Kidney tubule cell (primary cell): ENCODE measurements at regions not wholly inside any gene's neighbourhood (a gene's known extent, or its start where the extent isn't known, plus 50 kb on each side); places are given as distances from the start of the nearest gene placed in this dataset.
"Not testable (repeated sequence)": the region's sequence is repeated elsewhere in the genome, so short reads cannot be mapped to it uniquely, and the experiment has no call there.

Source experiments
- DNase-seq: peaks from one replicate; pipeline ENCODE4 v3.0.0-alpha.2; 2018; ENCODE audit warnings: low spot score

DNA sequence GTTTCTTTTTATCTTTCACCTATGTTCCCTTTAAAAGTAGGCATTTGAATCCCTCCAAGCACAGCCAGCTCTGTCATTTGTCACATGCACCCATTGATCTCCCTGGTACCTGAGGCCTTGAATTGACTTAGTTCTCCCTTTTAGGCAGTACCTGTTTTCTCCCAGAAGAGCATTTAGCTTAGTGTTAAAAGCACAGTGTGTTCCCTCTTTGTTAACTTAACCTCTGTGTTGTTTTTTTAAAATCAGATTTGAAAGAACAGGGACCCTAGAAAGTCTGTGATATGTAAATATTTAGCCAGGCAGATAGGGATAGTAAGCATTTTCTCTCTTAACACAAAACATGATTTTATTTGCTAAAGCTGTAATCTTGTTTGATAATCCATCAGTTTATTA is 113.8 kb upstream of the SPATA31D4 start:
- no peak for DNase-seq

DNA sequence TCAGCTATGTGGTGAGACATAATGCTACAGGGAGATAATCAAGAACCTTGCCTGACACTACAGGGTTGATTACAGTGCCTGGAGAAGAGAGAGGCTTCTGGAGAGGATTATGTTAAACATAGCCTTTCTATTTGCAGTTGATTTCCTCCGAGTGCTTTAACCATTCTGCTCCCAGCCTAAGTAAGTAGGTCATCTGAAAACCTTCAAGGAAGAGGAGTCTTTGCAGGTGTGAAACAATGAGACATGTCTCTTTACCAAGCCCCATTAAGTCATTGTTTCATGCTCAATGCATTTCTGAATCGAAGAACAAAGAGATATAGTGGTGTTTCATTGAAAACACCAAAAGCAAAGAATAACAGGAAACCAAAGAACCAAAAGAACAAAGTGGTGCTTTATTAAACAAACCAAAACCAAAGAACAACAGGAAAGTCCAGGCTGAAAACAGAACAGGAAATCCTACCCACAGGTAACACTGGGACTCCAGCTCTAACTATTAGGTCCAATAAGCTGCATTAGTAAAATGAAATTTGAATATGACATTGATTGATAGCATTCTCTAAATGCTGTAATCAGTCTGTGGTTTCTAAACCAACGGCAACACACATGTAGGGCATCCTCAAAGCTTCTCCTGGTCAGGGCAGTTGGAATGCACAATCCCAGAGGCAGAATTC is 113.3 kb upstream of the SPATA31D4 start:
- peak; percentile 66 for DNase-seq

DNA sequence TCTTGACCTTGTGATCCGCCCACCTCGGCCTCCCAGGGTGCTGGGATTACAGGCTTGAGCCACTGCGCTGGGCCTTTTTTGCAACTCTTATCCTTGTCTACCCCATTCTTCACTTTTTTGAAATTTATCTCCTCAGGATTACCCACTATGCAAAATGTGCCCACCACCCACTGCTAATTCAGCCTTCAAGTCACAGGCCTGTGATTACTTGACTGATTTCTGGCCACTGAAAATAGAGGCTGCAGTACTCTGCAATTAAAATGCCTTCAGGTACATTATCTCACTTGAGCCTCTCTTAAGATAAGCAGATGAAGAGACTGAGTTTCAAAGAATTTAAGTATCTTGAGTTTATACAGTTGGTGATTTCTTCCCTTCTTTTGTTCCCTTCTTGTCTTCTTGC is 112.4 kb upstream of the SPATA31D4 start:
- no peak for DNase-seq

DNA sequence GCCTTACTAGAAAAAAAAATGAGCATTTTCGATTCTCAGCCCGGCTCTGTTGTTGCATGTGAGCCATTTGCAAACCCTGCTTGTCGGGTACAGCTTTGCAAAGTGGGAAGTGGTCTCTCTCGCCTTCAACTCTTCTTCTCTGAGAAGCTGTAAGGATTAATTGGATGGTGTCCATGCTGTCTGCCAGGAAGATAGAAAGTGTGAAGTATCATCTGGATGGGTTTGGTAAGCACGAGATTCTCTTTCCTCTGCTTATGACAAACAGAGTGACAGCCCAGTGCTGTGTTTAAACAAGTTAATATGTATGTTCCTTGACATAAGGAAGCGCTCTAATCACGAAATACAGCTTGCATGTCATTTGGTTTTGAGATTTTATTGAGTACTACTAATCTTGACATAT is 109.1 kb upstream of the SPATA31D4 start:
- DNase-seq = no peak

DNA sequence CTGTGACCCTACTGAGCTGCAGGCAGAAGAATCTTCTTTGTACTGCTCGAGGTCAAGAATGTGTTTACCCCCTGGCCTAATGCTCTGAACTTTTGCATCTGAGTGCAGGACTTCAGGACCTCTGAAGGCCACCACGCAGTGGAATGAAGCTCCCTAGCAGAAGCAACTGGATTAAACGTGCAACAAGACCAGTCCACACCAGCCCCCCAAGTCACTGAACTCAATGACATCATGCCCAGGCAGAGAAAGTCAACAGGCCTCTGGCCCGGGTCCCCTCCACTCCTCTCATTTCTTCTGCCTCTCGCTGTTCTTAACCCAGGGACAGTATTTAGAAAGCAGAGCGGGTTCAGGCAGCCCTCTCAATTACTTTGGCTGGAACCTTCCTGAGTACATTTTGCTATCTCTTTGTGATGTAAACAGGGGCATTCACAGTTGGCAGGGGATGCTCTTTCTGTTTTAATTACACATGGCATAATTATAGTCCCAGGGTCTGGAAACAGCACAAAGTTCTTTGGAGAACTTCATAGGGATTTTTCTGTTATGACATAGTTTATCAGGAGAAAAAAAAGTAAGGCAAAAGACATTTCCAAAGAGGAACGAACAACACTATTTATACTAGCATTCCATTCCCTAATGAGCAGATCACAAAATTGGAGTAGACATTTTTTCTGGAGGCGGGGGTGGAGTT is 108.2 kb upstream of the SPATA31D4 start:
- DNase-seq = no peak

DNA sequence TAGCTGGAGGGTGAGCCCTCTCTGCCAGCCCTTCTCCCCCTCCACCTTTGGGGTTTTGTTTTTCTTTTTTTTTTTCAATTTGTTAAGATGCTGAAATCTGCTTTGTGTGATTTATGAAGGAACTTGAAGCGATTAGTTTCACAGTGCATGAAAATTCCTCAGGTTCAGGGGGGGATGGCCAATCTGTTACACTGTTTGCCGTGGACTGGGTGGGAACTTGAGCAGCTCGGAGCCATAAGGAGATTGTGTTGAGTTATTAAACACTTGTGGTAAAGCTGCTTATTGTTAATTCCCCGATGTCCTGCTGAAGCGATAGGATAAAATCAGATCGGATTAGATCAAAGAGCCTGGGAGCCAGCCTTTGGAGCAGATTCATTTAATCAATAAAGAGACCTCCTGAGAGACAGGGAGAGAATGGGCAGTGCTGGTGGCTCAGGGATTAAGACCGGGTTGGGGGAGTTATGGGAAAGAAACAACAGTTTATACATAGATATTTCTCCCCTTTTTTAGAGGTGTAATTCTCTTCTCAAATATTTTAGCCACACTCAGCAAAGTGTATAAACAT is 105.8 kb upstream of the SPATA31D4 start:
- DNase-seq = no peak

DNA sequence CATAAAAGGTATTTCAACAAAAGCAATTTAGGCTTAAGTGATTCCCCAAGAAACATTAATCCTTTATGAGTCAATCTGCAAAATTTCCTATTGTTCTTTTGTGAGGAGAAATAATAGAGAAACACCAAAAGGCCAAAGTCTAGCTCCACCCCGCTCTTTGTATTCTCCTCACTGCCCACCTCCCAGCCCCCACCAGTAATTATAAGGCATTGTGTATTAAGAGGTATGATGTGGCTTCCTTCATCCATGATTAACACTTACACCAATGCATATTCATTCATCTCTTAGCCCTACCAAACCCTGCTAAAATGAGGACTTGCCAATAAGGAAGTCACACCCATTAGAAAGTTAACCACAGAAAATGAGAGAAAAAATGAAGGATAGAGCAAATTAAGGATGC is 105.3 kb upstream of the SPATA31D4 start:
- DNase-seq = peak; percentile 38

DNA sequence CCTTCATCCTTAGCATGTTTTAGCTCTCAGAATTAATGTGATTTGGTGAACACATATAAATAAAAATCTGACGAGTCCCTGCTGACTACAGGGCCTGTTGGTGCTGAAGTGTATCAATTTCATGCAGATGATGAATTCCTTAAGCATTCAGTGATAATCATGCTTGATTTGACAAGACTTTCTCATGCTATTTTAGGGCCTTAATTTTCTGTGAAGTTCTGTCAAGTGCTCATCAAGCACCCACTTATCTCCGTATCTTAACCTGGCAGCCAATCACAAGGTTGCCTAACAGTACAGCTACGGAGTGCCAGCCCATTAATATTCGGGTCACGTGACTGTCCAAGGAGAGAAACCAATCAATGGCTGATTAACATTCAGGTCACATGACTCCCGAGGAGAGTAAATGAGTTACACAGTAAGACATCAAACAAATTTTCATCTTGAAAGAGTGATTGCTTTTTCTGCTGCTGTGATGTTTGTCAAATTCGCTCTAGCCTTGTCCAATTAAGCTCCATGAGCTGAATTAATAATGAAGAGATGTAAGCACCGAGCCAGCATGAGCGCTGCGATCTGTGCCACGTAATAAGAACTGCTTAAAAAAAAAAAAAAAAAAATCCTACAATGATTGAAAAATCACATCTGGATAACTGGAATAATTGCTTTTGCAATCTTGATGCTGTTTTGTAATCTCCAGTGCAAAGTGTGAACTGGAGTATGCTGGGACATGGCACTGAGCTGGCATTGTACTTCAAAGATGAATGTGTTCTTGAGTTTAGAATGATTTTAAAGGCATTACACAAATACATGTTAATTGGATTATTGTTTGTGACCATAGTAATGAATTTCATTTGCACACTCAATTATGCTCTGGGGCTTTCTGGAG is 104.3 kb upstream of the SPATA31D4 start:
- no peak for DNase-seq

DNA sequence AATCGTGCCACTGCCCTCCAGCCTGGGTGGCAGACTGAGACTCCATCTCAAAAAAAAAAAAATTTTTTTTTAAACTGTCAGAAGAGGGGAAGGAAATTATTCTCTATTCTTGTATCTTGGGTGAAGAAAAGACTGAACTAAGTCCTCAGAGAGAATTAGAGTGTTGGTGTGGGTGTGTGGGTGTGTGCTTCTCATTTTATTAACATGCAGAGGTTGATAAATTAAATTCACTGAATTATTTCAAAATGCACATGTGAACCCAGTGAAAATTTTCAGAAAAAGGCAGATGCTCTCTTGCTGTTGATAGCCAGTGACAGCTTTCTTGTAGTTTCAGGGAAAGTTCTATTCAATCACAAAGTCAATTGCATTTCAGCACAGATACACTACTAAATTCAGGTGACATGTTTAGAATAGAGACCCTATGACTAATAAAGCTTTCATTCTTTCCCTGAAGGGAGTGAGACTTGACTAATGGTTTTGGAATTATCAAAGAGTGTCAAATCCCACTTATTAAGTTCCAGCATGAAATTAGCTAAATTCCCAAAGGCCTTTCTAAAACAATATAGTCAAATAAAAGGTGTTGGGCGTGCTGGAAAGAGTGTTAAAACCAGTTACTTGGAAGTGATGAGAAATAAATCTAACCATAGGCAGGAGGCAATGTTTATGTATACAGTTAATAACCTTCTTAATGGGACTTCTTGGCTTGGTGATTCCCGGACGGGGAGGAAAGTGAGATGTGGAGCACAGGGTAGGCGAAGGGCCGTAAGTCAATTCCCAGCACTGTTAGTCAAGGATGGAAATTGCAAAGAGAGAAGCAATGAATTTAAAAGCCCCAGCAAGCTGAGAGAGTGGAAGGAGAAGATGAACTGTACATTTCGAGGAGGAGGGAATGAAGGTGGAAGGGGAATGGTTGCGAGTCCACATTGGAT is 103.2 kb upstream of the SPATA31D4 start:
- peak; percentile 81 for DNase-seq

DNA sequence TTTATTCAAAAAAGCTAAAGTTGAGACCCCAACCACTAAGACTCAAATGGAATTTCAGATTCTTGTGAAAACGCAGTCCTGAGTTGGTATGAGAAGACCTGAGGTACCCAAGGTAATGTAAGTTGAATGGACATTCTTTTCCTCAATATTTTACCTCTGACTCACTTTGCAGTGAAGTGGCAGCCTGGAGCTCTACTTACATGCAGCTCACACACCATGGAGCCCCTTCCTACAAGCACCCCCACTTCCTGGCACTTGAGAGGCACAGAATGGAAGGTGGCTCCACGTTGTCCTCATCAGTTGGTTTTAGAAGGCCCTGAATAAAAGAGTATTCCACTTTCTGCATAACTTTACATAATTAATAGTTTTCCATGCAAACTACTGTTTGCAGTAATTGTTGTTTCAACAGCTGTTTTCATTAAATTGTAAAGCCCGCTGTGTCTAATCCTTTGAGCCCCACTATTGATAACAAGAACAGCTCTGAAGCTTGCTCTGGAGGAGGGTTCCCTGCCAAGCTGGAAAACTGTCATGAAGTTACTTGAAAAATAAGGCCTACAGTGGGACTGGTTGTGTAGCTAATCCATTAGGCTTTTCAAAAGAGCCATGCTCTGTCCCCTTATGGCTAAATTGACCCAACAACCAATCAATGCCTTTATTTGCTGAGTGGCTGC is 102.2 kb upstream of the SPATA31D4 start:
- peak; percentile 93 for DNase-seq

DNA sequence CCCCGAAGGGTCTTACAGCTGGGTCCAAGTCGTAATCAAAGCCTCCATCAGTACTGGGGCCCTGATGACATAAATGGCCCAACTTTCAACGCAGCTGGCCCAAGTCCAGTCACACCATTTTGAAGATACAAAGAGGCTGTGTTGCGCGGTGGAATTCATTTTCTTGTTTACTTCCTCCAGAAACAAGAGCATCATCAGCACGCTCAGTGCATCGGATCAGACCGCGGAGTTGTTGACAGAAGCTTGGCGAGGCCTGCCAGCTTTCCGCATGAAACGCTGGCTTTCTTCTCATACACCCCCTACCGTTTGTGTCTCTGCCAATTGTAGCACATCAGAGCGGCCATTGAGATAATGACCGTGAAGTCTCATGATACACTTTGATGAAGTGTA is 101.7 kb upstream of the SPATA31D4 start:
- no peak for DNase-seq

DNA sequence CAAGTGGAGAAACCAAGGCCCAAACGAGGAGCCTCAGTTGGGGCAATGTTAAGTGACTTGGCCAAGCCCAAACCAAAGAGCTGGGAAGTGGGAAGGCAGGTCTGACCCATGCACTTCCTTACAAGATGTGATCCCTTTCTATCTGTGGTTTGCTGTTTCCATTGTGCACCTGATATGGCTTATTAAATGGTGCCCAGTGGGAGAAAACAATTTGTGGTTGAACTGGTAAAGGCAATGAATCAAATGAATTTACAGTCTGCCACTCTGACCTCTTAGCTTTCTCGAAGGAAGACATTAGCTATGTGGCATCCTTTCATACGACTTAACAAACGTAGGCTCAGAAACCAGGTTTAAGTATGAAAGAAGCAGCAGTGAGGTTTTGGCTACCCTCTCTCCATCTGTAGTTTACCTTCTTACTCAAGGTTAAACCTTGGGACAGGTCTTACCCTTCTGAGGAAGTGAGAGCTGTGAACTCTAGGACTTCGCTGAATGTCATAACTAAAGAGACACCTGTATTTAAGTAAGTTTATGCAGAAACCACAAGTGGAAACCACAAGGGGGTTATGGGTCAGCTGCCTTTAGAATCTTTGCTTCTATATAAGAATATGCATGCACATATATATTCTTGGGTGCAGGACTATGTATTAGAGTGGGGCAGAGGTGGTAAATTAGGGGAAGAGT is 100.5 kb upstream of the SPATA31D4 start:
- no peak for DNase-seq

DNA sequence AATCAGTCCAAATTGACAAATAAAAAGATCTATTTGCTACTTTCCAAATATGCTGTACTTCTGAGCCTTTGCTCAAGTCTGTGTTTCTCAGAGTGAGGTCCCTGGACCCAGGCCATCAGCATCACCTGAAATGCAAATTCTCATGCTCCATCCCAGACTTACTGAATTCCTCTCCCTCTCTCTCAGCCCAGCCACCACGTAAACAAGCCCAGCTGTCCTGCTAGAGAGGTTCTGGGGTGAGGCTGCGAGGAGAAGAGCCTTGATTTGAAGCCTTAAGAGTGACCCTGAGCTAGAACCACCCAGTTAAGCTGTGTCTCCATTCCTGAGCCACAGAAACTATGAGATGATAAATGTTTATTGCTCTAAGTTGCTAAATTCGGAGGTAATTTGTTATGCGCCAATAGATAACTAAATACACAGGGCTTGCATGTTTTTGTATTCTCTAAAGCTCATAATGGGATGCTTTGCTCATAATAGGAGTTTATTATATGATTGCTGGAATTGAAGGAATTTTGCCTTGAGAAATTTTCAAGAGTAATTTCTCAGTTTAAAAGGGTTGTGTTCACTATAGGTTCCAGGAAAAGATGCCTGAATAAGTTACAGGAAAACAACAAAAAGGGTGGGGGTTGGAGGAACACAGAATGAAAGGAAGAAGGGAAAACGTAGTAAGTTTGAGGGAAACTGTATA is 98.9 kb upstream of the SPATA31D4 start:
- no peak for DNase-seq

DNA sequence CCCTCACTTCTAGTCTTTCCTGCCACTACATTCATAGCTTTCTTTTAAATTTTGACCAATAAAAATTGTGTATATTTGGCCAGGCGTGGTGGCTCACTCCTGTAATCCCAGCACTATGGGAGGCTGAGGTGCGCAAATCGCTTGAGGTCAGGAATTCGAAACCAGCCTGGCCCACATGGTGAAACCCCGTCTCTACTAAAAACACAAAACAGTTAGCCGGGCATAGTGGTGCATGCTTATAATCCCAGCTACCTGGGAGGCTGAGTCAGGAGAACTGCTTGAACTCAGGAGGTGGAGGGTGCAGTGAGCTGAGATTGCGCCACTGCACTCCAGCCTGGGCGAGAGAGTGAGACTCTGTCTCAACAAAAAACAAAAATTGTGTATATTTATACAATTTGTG is 97.8 kb upstream of the SPATA31D4 start:
- not testable (repeated sequence) for DNase-seq

DNA sequence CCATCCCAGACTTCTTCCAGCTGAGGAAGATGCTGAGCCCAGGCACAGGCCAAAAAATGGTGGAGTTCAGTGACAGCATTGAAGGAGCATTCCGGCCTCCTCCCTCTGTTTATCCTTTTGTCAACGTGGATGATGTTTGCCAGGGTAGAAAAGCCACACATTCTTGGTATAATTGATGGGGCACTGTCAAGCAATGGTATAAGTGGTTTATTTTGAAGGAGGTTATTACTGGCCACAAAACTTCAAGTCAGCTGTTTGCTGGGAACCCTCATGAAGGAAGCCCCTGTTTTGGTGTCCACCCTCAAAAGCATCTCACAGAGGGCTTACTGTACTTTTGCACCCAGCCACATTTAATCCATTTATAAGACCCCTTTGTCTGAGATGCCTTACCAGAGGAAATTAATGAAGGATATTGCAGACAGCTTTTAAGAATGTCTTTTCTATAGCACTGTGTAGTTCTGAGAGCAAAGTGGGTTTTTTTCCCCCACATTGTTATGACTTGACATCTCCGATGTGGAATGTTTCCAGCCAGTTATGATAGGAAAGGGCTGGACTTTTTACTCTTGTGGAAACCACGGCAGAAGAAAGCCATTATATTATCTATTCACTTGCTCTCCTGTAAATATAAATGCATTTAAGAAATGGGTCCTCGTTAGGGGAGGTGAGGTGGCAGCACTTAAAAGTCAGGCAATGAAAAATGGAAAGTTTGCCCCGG is 95.5 kb upstream of the SPATA31D4 start:
- DNase-seq = no peak

DNA sequence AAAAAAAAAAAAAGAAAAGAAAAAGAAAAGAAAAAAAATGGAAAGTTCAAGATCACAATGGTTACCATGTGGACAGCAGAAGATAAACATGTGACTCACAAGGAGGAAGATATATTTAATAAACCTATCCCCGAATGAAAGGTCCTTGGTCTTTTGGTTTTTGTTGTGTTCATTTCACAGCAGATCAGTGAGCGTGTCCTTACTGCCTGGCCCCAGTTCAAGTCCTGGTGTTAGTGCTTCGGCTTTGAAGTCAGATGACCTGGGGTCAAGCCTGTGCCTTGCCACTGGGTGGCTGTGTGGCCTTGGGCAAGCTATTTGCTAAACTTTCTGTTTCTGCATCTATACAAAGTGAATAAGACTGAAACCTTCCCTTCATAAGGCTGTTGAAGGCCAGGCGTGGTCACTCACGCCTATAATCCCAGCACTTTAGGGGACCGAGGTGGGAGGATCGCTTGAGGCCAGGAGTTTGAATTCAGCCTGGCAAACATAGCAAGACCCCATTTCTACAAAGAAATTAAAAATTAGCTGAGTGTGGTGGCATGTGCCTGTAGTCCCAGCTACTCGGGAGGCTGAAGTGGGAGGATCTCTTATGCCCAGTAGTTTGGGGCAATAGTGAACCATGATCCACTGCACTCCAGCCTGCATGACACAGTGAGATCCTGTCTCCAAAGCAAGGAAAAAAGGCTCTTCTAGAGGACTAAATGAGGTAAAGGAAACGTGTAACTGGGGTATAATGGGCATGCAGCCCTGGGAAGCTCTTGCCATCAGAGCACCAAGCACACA is 94.5 kb upstream of the SPATA31D4 start:
- peak; percentile 80 for DNase-seq

DNA sequence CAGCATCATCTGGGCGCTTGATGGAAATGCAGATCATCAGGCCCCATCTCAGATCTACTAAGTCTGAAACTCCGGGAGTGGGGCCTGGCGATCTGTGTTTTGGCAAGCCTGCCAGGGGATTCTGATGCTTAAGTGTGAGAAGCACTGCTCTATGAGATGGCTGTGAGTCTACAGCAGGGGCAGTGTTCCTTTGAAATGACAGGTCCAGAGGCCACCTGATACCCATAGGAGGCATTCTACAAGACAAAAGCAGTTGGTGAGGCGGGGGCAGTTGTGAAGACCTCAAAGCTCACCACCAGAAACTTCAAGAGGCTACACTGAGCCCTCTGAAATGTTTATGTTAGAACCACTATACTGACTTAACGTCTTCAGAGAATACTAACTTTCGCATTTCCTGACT is 86.9 kb upstream of the SPATA31D4 start:
- DNase-seq = no peak

DNA sequence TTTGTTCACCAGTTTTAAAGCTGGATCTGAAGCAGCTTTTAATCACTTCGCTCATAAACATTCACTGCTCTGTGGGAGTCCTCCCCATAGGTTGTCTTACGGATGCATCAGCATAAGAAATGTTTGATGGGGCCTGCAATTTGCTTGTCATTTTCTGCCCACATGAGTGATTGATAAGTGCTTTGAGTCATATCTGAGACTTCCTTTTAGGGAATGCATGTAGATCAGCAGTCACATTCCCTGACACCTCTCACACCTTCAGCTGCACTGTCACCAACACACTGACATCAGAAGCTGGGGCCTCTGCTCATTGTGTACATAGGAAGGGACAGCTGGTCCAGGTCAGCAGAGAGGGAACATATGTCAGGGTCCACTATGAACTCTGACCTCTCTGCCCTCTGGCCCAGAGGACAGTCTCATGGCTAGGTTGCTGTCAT is 84.1 kb upstream of the SPATA31D4 start:
- DNase-seq = peak; percentile 88
